Smooth muscle cell of the brain vasculature (primary cell): ENCODE measurements at regions not wholly inside any gene's neighbourhood (a gene's known extent, or its start where the extent isn't known, plus 50 kb on each side); places are given as distances from the start of the nearest gene placed in this dataset.
A peak's percentile ranks its signal among the peaks of the same experiment; 100 is the strongest.

Source experiments
- DNase-seq: peaks from one replicate; pipeline ENCODE4 v3.0.0-alpha.2; 2012; ENCODE audit warnings: low read depth, low spot score

- no peak for DNase-seq
Observed at GRCh38 chr5:142435410-142436115, 110.7 kb upstream of the SPRY4 start.

GRCh38 chr5:142434322-142434612 lies 109.4 kb upstream of the SPRY4 start:
- no peak for DNase-seq

DNA sequence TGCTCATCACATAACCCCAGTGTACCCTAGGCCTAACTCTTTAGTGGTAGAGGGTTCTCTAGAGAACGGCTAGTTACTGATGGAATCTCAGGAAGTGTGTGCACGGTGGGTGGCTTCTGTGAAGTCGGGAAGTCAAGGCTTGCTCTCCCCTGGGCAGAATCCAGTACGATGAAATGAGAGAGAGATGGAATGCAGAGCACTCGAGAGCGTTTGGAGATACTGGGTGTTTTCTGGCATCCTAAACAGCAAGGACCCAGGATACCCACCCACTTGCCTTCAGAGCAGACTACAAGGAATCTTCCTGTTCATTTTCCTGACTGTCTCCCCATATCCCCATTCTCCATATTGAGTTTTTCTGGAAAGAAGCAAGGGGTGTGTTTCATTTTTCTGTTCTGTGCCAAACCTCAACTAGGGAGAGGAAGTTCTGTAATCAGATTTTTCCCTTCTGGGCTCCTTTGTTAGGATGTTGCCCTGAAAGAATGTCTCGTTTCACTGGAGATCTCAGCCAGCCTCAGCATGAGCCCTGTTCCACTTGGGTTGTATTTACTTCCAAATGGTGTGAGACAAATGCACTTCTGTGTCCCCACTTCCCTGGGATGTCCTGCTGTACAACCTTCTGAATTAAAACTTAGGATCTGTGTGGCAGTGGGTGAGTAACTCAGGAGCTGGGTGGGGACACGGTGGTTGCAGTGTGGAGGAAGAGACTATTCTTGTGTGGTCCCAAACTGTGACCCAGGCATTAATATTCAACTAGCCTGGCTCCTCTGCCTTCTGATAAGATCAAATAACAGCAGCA lies 108.9 kb upstream of the SPRY4 start:
- DNase-seq: no peak

GRCh38 chr5:142432961-142433360 lies 108.1 kb upstream of the SPRY4 start:
- no peak for DNase-seq

DNA sequence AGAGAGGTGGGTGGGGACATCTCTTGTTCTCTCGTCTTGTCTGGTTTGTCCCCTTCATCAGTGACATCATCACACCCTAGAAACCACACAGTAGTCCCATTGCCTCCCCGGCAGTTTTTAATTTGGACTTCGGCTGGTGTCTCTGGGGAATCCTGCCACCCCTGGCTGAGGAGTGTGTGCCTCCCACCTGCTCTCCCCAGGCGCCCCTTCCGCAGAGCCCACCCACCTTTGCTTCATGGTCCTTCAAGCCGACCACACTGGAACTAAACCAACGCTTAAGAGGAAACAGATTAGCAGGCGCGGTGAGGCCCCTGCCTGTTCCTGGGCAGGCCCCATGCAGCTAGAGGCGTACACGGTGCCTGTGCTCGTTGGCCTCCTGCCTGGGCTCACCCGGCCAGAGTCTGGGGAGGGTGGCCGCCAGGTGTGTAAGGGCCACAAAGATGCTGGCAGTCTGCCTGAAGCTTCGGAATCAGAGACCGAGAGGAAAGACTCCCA lies 107.6 kb upstream of the SPRY4 start:
- DNase-seq: no peak

DNA sequence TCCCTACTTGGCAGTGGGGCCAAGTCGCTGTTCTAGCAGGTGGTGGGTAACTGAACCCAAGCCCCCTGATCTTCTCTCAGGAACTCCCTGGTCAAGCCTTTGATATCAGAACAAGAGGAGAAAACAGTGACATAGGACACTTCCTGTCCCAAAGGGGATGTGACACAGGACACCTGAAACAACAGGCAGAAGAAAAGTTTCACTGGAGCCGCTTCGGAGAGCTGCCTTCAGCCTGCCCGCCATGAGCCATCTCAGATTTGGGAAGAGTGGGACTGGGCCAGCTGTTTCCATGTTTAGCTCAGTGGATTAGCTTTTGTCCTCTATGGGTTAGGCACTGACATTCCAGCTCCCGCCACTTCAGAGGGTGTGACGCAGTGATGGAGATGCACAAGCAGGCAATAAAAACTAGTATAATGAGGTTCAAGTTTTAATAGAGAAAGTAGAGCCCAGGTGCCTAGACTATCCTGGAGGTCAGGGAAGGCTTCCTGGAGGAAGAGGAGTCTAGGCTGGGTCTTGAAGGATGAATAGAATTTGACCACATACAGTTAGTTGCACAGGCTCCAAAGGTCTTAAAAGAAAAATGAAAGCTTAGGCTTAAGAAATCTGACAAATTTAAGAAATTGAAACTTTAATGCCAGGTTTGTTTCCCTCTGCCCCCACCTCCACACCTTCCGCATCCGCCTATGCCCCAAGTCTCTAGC lies 104.1 kb upstream of the SPRY4 start:
- DNase-seq: no peak

- no peak for DNase-seq
Observed at GRCh38 chr5:142428036-142428772, 103.4 kb upstream of the SPRY4 start.

GRCh38 chr5:142427529-142427928 lies 102.7 kb upstream of the SPRY4 start:
- no peak for DNase-seq

DNA sequence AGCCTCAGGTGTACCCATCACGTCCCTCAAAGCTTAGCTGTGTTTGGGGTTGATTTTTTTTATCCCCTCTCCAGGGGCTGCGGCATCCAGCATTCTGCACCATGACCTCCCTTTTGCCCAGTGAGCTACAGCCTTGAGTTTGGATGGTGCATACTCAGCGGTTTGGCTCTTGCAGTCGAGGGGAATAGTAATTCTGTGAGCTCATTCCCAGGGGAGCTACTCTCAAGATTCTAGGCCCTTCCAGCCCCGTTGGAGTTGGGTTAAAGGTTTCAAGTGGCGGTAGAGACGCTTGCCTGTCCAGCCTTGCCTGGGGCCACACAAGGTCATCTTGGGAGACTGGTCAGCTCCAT lies 102.2 kb upstream of the SPRY4 start:
- DNase-seq: no peak

- DNase-seq: peak; percentile 91
Observed at GRCh38 chr5:142426129-142427014, 101.6 kb upstream of the SPRY4 start.

GRCh38 chr5:142425286-142426065 lies 100.7 kb upstream of the SPRY4 start:
- DNase-seq: no peak

GRCh38 chr5:142422429-142422828 lies 97.6 kb upstream of the SPRY4 start:
- peak; percentile 40 for DNase-seq

GRCh38 chr5:142421621-142422397 lies 97.0 kb upstream of the SPRY4 start:
- no peak for DNase-seq

GRCh38 chr5:142421228-142421617 lies 96.4 kb upstream of the SPRY4 start:
- DNase-seq: no peak

DNA sequence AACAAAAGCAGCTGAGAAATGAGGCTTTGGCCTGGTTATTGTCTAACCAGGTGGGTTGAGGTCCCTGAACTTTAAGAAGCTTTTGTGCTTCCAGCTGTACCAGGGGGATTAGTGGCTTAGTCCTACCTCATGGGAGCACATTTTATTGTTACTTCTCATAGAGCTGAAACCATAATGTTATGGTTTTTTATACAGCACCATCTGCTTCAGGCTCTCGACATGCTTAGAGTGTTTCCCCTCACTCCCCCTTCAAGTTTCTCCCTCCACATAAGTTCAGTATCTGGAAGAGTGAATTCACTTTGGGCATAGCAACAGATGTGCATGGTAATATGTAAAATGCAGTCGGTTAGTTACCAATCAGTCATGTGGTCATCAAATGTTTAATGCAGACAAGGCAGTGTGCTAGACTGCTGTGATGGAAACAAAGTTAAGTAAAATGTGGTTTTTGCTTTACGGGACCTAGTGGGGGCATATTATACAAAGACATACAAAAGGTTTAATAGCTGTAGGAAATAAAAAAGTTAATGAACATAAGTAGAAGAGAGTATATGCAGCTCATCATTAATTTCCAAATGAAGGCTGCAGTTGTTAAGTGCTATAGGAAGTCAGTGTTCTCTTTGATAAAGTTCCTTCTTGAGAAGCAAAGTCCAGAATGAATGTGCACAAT lies 95.9 kb upstream of the SPRY4 start:
- DNase-seq: no peak

DNA sequence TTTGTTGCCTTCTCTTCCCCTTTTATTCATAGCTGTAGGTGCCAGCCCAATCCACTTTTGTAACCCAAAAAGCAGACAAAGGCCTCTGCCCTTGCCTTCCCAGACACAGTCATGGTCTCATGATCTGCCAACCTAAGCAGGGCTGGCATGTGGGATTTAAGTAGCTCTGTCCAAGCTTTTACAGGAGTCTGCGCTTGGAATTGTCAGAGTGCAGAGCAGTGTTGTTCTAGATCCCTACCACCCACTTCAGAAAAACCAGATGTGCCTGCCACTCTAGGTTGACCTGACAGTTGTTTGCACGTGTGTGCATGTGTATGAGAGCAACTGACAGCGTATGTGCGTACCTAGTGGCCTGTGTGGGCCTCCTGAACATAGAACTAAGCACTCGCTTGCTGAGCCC lies 87.8 kb upstream of the SPRY4 start:
- DNase-seq: no peak

DNA sequence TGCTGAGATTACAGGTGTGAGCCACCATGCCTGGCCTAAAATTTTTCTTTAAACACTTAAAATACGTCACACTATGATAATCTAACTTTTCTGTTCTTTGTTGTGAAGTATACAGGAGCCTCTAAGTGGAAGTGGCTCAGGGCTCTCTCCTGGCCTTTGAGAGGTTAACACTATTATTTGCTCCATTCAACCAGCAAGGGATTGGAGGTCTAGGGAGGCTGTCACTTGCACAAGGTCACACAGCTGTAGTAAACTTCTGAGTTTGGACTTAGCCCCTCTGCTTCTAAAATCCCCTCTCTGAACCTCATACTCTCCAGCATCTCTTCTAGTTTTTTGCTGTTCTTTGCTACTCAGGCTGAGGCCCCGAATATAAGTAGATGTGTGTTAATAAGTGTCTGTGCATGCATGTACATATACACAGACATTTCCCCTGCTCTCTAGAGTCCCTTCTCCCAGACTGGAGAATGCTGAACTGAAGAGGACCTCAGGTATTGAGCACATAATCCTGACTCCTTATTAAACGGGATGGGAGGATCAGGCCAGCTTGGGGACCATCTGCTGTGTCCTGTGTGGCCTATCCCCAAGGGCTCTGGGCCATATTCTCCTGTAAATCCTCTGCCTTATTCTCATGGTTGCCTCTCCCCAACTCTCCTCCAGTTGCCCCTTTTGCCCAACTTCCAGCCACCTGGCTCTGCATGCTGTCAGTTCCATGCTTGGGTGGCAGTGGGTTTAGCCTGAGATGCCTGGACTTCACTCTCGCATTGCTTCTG lies 87.0 kb upstream of the SPRY4 start:
- DNase-seq: no peak

GRCh38 chr5:142411103-142411502 lies 86.3 kb upstream of the SPRY4 start:
- no peak for DNase-seq
